AG10803 (cell line): ENCODE measurements at regions not wholly inside any gene's neighbourhood (a gene's known extent, or its start where the extent isn't known, plus 50 kb on each side); places are given as distances from the start of the nearest gene placed in this dataset.

Experiments used
- DNase-seq: peaks from one replicate; pipeline ENCODE4 v3.0.0; 2010; ENCODE audit warnings: low read depth
- H3K4me3 ChIP-seq: 2 replicates; pipeline ENCODE4 v1.5.1; 2011; ENCODE audit warnings: mild to moderate bottlenecking, low read length, control low read depth
- CTCF ChIP-seq: conservative IDR thresholded peaks from 2 replicates; pipeline ENCODE4 v1.5.1; 2011; ENCODE audit warnings: mild to moderate bottlenecking, low read length, control low read depth, inconsistent platforms

- H3K4me3 ChIP-seq, result no peak overlapping the region
- no peak for DNase-seq
- TF ChIP-seq CTCF, result no peak
Observed at GRCh38 chr1:34670982-34671381, 83.9 kb upstream of the GJB5 start.

GRCh38 chr1:34671887-34672286 lies 83.0 kb upstream of the GJB5 start:
- no peak for TF ChIP-seq CTCF
- H3K4me3 ChIP-seq, result no peak overlapping the region
- no peak for DNase-seq

- TF ChIP-seq CTCF, result peak; percentile 93
- peak; percentile 31 for DNase-seq
- no peak overlapping the region for H3K4me3 ChIP-seq
Observed at GRCh38 chr1:34681480-34682451, 73.1 kb upstream of the GJB5 start.

- H3K4me3 ChIP-seq, result no peak overlapping the region
- DNase-seq, result no peak
- no peak for TF ChIP-seq CTCF
Observed at GRCh38 chr1:34682452-34683223, 72.2 kb upstream of the GJB5 start.

GRCh38 chr1:34683616-34684015 lies 71.2 kb upstream of the GJB5 start:
- TF ChIP-seq CTCF, result no peak
- no peak overlapping the region for H3K4me3 ChIP-seq
- DNase-seq, result no peak

- no peak overlapping the region for H3K4me3 ChIP-seq
- no peak for DNase-seq
- no peak for TF ChIP-seq CTCF
Observed at GRCh38 chr1:34684266-34684665, 70.6 kb upstream of the GJB5 start.

GRCh38 chr1:34685225-34685624 lies 69.6 kb upstream of the GJB5 start:
- H3K4me3 ChIP-seq, result no peak overlapping the region
- no peak for DNase-seq
- no peak for TF ChIP-seq CTCF
